ENCODE measurements at regions not wholly inside any gene's neighbourhood (a gene's known extent, or its start where the extent isn't known, plus 50 kb on each side); places are given as distances from the start of the nearest gene placed in this dataset.

GRCh38 chr5:4044881-4045280 is 449.2 kb downstream of the IRX1 start:
- TF ChIP-seq CREB1 (IDR thresholded peaks at IDR 0.05; ENCODE audit: low read depth) (no peak), TAF1 (IDR thresholded peaks at IDR 0.05; ENCODE audit: low read depth) (no peak)

DNA sequence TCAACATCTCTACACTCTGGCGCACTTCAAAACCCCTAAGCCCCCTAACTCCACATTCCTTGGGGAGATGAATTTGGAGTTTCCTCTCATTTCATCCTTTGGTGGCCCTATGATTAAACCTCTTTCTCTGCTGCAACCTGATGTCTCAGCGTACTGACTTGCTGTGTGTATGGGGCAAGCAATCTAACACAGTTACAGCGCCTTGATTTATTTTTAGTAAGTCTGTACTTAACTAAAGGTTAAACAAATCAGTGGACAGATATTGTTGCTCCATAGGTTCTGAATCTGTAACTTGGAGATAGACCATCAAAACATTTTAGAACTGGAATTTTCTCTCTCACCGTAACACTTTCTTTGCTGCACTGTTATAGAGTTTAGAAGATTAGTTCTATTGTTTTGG is 452.8 kb downstream of the IRX1 start:
- TF ChIP-seq TAF1 (IDR thresholded peaks at IDR 0.05; ENCODE audit: low read depth) (no peak), CREB1 (IDR thresholded peaks at IDR 0.05; ENCODE audit: low read depth) (no peak), FOXM1 (IDR thresholded peaks at IDR 0.05; ENCODE audit: borderline replicate concordance, low read depth) (no peak), EGR1 (IDR thresholded peaks at IDR 0.05) (no peak), CEBPB (IDR thresholded peaks at IDR 0.05) (no peak), RAD21 (IDR thresholded peaks at IDR 0.05; ENCODE audit: low read depth) (no peak), NFIC (IDR thresholded peaks at IDR 0.05) (no peak), EP300 (IDR thresholded peaks at IDR 0.05; ENCODE audit: borderline replicate concordance) (no peak), TEAD4 (IDR thresholded peaks at IDR 0.05) (no peak), TCF12 (IDR thresholded peaks at IDR 0.05; ENCODE audit: low read depth) (no peak), ZBTB7A (IDR thresholded peaks at IDR 0.05; ENCODE audit: low read depth) (no peak), YY1 (IDR thresholded peaks at IDR 0.05; ENCODE audit: low read depth) (no peak)
- TF ChIP-seq, protein P1, sequence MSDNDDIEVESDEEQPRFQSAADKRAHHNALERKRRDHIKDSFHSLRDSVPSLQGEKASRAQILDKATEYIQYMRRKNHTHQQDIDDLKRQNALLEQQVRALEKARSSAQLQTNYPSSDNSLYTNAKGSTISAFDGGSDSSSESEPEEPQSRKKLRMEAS (IDR thresholded peaks at IDR 0.05), result no peak
- TF ChIP-seq, protein P2, sequence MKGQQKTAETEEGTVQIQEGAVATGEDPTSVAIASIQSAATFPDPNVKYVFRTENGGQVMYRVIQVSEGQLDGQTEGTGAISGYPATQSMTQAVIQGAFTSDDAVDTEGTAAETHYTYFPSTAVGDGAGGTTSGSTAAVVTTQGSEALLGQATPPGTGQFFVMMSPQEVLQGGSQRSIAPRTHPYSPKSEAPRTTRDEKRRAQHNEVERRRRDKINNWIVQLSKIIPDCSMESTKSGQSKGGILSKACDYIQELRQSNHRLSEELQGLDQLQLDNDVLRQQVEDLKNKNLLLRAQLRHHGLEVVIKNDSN (IDR thresholded peaks at IDR 0.05), result no peak
- TF ChIP-seq, protein P3, sequence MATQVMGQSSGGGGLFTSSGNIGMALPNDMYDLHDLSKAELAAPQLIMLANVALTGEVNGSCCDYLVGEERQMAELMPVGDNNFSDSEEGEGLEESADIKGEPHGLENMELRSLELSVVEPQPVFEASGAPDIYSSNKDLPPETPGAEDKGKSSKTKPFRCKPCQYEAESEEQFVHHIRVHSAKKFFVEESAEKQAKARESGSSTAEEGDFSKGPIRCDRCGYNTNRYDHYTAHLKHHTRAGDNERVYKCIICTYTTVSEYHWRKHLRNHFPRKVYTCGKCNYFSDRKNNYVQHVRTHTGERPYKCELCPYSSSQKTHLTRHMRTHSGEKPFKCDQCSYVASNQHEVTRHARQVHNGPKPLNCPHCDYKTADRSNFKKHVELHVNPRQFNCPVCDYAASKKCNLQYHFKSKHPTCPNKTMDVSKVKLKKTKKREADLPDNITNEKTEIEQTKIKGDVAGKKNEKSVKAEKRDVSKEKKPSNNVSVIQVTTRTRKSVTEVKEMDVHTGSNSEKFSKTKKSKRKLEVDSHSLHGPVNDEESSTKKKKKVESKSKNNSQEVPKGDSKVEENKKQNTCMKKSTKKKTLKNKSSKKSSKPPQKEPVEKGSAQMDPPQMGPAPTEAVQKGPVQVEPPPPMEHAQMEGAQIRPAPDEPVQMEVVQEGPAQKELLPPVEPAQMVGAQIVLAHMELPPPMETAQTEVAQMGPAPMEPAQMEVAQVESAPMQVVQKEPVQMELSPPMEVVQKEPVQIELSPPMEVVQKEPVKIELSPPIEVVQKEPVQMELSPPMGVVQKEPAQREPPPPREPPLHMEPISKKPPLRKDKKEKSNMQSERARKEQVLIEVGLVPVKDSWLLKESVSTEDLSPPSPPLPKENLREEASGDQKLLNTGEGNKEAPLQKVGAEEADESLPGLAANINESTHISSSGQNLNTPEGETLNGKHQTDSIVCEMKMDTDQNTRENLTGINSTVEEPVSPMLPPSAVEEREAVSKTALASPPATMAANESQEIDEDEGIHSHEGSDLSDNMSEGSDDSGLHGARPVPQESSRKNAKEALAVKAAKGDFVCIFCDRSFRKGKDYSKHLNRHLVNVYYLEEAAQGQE (IDR thresholded peaks at IDR 0.05; ENCODE audit: low read depth), result no peak

- TF ChIP-seq EP300 (IDR thresholded peaks at IDR 0.05; ENCODE audit: borderline replicate concordance) (no peak), TCF12 (IDR thresholded peaks at IDR 0.05; ENCODE audit: low read depth) (no peak)
Measured at GRCh38 chr5:4050203-4050602, 454.6 kb downstream of the IRX1 start.

GRCh38 chr5:4053136-4053535 is 457.5 kb downstream of the IRX1 start:
- TF ChIP-seq TCF12 (IDR thresholded peaks at IDR 0.05; ENCODE audit: low read depth), result no peak
- TF ChIP-seq, protein P3 (IDR thresholded peaks at IDR 0.05; ENCODE audit: low read depth), result no peak

- no peak for TF ChIP-seq TAF1 (IDR thresholded peaks at IDR 0.05; ENCODE audit: low read depth)
- no peak for TF ChIP-seq NFIC (IDR thresholded peaks at IDR 0.05)
- no peak for TF ChIP-seq EGR1 (IDR thresholded peaks at IDR 0.05)
- no peak for TF ChIP-seq YY1 (IDR thresholded peaks at IDR 0.05; ENCODE audit: low read depth)
- no peak for TF ChIP-seq TCF12 (IDR thresholded peaks at IDR 0.05; ENCODE audit: low read depth)
- TF ChIP-seq TEAD4 (IDR thresholded peaks at IDR 0.05), result no peak
- TF ChIP-seq CREB1 (IDR thresholded peaks at IDR 0.05; ENCODE audit: low read depth), result no peak
- TF ChIP-seq, protein P3 (IDR thresholded peaks at IDR 0.05; ENCODE audit: low read depth), result no peak
- TF ChIP-seq RAD21 (IDR thresholded peaks at IDR 0.05; ENCODE audit: low read depth), result no peak
- no peak for TF ChIP-seq FOXM1 (IDR thresholded peaks at IDR 0.05; ENCODE audit: borderline replicate concordance, low read depth)
- no peak for TF ChIP-seq ZBTB7A (IDR thresholded peaks at IDR 0.05; ENCODE audit: low read depth)
- TF ChIP-seq EP300 (IDR thresholded peaks at IDR 0.05; ENCODE audit: borderline replicate concordance), result no peak
- TF ChIP-seq CEBPB (IDR thresholded peaks at IDR 0.05), result no peak
- TF ChIP-seq, protein P2 (IDR thresholded peaks at IDR 0.05), result no peak
- TF ChIP-seq, protein P1 (IDR thresholded peaks at IDR 0.05), result no peak
Measured at GRCh38 chr5:4054092-4054491, 458.5 kb downstream of the IRX1 start.

All from Ishikawa (cell line).